Stomach (tissue), 4 donors: ENCODE measurements at regions not wholly inside any gene's neighbourhood (a gene's known extent, or its start where the extent isn't known, plus 50 kb on each side); places are given as distances from the start of the nearest gene placed in this dataset.

Experiments
- POLR2AphosphoS5 ChIP-seq, 3 donors: sonication (generic); formaldehyde crosslinking; IDR thresholded peaks; one replicate each; pipeline ENCODE4 v1.6.1; 2016; ENCODE audit warnings: antibody characterized with exemption in 3 of 3
- TF ChIP-seq, protein P1 (sequence below), 7 experiments: fragments of 450-650 bp in 4 of 7; fragments of 200-600 bp in 3 of 7; sonication (generic) in 3 of 7; IDR thresholded peaks; one replicate each; pipeline ENCODE4 v1.5.1; 2016 to 2019; ENCODE audit warnings: antibody characterized with exemption in 7 of 7, control low read depth in 2 of 7, mild to moderate bottlenecking in 1 of 7

DNA sequence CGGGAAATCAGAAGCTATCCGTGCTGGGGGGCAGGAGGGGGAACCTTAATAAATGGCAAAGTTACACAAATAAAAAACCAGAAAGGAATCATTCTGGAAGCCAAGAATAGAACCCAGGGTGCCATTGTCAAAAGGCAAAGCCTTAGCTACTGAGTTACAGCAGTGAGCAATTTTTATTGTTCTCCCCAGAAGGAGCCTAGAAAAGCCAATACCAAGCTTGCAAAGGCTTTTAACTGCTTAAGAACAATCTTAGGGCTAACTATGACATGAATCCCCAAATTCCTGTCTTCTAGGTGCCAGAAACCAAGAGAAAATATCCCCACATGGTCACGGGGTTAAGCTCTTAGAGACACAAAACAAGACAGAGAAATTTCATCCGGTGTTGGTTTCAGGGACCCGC, 482.7 kb downstream of the CCSER2 start:
- TF ChIP-seq, protein P1, sequence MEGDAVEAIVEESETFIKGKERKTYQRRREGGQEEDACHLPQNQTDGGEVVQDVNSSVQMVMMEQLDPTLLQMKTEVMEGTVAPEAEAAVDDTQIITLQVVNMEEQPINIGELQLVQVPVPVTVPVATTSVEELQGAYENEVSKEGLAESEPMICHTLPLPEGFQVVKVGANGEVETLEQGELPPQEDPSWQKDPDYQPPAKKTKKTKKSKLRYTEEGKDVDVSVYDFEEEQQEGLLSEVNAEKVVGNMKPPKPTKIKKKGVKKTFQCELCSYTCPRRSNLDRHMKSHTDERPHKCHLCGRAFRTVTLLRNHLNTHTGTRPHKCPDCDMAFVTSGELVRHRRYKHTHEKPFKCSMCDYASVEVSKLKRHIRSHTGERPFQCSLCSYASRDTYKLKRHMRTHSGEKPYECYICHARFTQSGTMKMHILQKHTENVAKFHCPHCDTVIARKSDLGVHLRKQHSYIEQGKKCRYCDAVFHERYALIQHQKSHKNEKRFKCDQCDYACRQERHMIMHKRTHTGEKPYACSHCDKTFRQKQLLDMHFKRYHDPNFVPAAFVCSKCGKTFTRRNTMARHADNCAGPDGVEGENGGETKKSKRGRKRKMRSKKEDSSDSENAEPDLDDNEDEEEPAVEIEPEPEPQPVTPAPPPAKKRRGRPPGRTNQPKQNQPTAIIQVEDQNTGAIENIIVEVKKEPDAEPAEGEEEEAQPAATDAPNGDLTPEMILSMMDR (IDR thresholded peaks at IDR 0.05): no peak
- no peak for TF ChIP-seq POLR2AphosphoS5 (IDR thresholded peaks at IDR 0.05)
